ENCODE measurements at regions not wholly inside any gene's neighbourhood (a gene's known extent, or its start where the extent isn't known, plus 50 kb on each side); places are given as distances from the start of the nearest gene placed in this dataset.
"Not testable (repeated sequence)": the region's sequence is repeated elsewhere in the genome, so short reads cannot be mapped to it uniquely, and the experiment has no call there.

DNA sequence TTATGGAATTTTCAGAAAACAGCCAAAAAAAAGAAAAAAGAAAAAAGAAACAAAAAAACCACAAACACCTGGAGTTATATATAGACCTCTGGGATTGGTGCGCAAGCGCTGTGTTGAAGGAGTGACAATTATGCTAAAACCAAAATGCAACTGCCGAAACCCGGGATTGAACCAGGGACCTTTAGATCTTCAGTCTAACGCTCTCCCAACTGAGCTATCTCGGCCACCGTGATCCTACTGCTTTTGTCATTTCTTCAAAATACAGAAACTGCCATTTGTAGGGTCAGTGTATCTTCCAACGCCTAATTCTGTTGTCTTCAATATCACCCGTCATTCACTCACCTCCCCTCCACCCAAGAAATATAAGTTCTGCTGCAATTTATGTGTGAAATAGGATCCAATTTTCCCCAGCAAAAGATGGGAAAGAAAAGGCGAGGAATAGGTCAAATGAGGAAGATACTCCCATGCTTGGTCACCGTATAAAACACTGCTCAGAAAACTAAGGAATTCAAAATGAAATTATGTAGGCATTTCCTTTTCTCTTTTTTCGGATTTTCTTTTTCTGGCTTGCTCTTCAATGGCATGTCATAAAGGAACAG is 116.0 kb downstream of the TRIM27 start:
- DNase-seq = peak; percentile 75

DNA sequence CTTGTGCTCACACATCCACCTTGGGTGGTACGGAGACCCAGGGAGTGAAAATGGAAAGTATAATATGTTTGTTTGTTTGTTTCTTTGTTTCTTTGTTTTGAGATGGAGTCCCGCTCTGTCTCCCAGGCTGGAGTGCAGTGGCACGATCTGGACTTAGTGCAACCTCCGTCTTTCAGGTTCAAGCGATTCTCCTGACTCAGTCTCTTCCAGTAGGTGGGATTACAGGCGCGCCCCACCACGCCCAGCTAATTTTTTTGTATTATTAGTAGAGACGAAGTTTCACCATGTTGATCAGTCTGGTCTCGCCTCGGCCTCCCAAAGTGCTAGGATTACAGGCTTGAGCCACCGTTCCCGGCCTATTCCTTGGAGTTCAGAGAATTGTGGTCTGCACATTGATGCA is 115.4 kb downstream of the TRIM27 start:
- DNase-seq = no peak

DNA sequence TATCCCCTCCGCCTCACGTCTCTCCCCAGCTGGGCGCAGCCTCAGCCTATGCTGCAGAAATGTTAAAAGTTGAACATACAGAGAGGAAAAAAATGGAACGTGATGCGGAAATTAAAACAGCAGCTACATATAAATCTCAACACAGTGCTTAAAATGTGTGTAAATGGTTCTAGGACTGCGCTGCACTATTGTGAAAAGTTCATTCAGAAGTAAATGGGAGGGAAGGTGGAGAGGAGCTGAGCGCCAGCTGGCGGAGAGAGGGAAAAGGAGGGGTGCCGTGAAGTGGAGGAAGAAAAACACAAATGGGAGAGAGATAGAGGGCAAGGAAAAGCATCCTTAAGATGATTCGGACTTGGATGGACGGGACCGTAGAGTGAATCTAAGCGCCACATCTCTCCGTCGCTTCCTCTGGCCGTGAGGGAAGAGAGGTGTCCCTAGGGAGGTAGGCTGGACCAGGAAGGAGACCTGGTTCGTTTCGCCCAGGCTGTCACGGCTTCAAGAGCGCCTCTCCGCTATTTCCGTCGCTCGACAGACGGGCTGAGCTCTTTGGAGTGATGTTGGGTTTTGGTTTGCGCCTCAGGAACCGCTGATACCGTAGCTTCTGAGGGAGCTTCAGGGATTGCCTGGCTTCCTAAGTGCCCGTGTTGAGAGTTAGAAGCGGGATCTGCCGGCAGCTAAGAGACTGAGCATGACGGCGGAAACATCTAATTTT is 113.7 kb downstream of the TRIM27 start:
- DNase-seq = no peak

DNA sequence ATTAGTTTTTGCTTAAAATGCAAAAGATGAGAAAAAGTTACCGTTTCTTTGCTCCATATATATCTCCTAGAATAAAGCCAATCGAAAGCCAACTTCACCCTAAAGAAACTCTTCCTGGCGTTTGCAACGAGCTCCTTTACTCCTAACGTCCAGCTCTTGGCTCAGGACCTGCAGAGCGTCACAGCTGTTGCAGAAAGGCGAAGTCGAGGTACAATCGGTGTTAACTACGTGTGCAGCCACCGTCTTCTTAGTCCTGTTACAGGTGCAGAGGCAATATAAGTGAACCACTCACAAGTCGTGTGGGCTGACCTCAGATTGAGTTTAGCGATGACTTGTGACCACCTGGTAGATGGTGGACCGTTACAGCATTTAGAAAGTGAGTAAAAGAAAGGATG is 113.1 kb downstream of the TRIM27 start:
- DNase-seq = no peak

DNA sequence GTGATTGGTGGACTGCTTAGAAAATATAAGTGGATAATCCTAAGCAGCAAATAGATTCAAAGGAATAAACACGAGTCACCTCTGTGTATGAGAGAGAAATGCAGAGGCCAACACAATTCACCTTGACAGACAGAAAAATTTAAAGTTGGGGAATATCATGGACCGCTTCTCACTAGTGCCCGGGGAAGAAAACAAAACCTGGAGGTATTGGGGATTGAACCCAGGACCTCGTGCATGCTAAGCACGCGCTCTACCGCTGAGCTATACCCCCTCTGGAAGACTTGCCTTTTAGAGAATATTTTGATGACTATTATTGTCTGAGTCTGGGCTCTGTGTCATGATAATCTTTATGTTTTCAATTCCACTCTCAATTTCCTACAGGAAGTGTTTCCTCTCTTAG is 111.9 kb downstream of the TRIM27 start:
- DNase-seq = peak; percentile 53

DNA sequence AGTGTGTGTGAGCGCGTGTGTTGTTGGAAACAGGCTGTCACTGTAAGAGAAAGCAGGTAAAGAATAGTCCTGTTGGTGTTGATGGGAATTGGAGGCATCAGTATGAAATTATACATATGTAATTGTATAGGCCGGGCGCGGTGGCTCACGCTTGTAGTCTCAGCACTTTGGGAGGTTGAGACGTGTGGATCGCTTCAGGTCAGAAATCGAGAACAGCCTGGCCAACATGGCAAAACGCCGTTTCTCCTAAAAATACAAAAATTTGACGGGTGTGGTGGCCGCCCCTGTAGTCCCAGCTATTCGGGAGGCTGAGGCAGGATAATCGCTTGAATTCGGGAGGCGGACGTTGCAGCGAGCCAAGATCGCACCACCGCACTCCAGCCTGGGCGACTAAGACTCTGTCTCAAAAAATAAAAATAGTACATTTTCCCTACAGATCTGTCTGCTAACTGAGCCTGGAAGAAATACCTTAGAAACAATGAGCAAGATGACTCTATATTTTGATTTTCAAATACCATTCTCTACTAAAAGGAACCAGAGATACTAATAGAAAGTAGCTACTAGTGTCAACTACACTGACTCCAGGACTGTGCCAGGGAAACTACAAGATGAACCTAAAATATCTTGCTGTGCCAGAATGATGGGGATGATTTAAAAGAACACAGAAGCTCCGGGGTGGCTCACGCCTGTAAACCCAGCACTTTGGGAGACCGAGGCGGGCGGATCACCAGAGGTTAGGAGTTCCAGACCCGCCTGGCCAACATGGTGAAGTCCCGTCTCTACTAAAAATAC is 110.8 kb downstream of the TRIM27 start:
- DNase-seq = no peak

DNA sequence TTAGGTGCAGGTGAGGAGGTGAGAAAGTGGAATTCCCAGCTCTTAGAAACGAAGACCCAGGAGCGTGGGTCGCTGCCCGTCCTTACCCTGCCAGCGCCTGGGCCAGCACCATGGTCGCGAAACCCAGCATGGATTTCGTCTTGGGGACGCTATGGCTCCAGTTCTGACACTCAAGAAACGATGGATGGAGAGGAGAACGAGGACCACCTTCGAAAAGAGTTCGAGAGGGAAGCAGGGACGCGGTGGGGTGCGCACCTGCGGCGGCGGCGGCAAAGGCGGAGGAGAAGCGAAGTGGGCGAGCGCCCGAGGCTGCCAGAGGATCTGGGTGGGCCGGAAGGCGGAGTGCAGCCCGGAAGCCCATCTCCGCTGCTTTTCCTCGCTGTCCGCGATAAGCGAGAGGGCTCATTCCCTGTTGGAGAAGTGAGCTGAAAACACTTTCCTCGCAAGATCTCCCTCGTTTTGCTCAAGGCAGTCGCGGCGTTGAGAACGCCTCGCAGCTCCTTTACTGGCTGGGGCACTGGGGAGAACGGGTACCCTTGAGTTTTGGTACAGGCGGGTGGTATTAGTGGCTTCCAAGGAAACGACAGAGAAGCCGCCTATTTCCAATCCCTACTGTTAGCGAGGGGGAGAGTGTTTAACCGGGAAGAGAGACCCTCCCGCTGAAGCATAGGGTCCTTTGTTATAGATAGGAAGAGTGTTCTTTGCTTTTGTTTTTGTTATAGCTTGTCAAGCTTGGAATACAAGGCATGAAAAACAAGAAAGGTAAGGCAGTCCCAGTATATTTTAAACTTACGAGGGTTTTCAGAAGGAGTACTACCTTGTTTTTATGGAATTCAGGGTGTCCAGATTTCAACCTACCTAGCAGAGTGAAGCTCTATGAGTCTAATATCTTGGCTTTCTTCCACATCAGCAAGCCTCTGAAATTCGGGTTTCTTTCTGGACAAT is 109.5 kb downstream of the TRIM27 start:
- no peak for DNase-seq

DNA sequence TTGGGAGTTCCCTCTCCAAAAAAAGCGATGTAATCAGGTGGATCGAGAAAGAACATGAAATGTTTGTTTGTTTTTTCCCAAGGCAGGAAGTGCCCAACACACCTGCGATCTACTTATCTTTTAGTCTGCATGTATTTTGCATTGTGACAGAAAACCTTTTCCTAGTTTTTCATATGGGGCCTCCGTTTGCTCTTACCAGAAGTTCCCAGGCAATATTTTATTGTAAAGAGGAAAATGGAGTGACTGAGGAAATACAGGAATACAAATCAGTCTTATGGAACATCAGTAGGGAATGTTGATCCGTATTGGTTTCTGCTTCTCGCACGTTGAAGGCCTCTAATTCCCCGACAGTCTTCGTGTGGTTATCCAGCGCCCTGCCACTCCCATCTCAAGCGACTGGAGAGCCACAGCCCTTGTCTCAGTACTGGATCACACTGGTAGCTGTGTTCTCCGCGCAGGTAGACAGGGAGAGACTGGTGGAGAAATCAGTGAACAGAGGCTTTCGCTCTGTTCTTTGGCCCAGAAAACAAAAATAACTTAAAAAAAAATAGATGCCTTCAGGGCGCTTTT is 107.4 kb downstream of the TRIM27 start:
- no peak for DNase-seq

DNA sequence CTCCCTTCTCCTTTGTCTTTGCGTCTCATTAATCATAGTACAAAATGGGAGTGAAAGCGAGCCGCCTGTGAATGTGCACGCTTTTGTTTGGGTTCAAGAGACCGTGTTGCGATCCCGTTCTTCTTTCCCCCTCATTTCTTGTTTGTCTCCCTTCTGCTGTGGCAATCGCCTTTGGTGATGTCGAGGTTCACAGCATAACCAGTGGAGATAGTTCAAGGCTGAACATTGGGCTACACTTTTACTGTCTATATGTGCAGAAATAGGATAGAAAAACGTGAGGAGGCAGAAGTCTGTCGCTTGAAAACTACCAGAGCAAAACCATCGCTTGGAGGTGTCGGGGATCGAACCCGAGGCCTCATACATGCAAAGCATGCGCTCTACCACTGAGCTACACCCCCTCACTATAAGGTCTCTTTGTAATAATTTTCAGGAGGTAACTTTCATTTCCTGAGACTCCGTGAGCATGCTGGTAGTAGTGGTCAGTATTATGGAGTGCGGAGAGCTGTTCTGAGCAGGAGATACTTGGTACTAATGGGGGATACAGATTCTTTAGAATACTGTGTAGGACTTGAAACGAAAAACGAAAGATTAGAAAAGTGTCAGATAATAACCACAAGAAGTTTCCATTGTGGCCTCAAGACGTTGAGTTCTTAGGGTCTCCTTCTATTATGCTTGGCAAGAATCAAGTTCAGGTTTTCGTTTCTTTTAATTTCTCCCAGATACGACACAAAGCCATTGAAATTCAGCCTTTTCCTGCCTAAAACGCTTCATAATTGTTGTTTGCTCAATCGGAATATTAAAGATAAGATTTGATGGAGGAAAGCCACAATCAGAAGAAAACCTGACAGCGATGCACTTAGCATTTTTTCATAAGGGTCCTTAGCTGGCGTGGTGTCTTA is 106.6 kb downstream of the TRIM27 start:
- peak; percentile 82 for DNase-seq

DNA sequence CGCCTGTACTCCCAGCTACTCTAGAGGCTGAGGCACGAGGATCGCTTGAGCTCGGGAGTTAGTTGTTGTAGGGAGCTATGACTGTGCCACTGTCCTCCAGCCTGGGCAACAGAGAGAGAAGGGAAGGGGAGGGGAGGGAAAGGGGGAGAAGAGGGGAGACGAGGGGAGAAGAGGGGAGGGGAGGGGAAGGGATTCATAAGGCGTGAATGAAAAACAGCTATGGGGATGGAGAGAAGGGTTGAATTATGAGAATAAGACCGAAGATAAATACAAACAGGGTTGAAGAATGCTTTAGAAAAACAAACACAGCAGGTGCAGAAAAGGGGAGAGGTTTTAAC is 106.0 kb downstream of the TRIM27 start:
- DNase-seq = no peak

DNA sequence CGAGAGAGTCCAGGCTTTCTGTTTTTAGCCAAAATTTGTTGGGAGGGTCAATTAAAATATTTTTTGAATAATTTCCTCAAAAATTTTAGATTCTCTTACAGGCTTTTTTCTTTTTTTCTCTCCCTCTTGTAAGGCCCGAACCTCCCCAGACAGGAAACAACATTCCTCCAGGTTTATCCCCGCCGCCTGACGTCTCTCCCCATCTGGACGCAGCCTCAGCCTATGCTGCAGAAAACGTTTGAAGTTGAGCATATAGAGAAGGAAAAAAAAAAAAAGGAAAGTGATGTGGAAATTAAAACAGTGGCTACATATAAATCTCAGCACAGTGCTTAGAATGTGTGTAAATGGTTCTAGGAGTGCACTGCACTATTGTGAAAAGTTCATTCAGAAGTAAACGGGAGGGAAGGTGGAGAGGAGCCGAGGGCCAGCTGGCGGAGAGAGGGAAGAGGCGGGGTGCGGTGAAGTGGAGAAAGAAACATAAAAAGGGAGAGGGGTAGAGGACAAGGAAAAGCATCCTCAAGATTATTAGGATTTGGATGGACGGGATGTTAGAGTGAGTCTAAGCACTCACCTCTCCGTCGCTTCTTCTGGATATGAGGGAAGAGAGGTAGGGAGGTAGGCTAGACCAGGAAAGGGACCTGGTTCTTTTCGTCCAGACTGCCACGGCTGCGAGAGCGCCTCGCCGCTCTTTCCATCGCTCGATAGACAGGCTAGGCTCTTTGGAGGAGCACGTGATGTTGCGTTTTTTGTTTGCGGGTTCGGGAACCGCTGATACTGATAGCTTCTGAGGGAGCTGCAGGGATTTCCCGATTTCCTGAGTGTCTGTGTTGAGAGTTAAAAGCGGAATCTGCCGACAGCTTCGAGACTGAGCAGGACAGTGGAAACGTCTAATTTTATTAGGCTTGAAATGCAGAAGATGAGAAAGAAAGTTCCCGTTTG is 98.7 kb downstream of the TRIM27 start:
- DNase-seq = no peak

DNA sequence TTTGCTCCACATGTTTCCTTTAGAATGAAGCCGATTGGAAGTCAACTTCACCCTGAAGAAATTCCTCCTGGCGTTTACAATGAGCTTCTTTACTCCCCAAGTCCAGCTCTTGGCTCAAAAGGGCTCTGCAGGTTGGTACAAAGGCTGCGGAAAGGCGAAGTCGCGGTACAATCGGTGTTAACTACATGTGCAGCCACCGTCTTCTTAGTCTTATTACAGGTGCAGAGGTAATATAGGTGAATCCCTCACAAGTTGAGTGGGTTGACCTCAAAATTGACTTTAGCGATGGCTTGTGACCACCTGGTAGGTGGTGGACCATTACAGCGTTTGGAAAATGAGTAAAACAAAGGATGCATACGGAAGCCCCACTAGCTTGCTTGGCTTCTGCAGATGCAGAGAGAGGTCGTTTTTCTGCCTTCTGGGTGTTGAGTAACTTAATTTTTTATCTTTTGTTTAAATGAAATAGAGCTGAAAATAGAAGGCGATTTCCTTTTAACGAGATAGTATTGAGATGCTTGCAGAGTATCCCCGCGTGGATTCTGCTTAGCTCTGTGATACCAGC is 98.0 kb downstream of the TRIM27 start:
- DNase-seq = no peak

DNA sequence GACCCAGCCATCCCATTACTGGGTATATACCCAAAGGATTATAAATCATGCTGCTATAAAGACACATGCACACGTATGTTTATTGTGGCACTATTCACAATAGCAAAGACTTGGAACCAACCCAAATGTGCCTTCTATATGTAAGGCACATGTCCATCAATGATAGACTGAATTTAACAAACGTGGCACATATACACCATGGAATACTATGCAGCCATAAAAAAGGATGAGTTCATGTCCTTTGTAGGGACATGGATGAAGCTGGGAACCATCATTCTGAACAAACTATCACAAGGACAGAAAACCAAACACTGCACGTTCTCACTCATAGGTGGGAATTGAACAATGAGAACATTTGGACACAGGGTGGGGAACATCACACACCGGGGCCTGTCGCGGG is 92.1 kb downstream of the TRIM27 start:
- DNase-seq = not testable (repeated sequence)

DNA sequence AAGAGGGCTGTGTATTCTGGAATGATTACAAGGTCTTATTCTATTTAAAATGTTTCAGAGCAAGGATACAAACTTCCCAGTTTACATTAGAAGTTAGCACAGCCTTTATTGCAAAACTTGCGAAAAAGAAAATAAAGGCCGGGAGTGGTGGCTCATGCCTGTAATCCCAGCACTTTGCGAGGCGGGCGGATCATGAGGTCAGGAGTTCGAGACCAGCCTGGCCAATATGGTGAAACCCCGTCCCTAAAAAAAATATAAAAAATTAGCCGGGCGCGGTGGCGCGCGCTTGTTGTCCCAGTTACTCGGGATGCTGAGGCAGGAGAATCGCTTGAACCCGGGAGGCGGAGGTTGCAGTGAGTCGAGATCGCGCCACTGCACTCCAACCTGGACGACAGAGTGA is 87.1 kb downstream of the TRIM27 start:
- not testable (repeated sequence) for DNase-seq

DNA sequence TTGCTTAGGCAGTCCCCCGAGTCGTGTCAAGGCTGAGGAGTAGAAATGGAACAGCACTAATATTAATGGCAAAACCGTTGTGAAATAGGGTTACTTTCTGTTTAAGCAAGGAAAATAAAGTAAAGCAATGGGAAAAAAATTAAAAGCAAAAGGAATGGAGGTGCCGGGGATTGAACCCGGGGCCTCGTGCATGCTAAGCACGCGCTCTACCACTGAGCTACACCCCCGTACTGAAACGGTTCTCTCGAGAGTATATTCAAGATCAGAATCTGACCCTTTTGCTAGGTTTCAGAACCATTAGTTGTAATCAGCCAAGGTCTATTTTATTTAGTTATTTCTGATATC is 85.5 kb downstream of the TRIM27 start:
- DNase-seq = peak; percentile 74

DNA sequence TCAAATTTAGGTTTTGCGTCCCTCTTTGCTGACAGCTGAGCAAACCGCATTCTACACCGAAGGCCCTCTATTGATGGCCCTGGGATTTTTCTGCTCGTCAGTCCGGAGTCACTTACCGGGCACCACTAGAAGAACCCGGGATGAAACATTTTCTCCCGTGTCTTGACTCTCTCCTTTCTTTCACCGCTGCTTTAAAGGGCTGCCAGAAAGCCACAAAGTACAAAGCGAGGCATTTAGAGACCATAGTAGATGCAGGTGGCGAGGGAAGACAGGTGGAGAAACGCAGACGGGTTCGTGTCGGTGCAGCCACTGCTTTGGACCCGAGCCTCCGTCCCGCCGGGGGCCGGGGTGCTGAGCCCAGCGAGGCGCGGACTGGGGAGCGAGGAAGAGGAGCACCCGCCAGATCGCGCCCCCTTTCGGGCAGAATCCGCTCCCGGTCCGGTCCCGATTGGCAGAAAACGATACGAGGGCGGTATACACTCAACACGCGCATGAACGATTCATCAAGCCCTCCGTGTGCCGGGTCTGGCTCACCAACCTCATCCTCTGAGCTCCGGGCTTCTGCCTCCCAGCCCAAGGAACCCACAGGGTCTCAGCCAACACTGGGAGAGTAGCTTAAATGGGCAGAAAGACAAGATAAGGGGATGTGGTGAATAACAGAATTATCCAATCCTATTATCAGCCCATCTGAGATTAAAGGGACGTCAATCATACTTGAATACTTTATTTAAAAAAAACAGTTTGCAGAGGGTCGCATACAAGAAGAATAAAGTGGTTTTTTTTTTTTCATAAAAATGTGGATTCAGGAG is 84.9 kb downstream of the TRIM27 start:
- peak; percentile 87 for DNase-seq

DNA sequence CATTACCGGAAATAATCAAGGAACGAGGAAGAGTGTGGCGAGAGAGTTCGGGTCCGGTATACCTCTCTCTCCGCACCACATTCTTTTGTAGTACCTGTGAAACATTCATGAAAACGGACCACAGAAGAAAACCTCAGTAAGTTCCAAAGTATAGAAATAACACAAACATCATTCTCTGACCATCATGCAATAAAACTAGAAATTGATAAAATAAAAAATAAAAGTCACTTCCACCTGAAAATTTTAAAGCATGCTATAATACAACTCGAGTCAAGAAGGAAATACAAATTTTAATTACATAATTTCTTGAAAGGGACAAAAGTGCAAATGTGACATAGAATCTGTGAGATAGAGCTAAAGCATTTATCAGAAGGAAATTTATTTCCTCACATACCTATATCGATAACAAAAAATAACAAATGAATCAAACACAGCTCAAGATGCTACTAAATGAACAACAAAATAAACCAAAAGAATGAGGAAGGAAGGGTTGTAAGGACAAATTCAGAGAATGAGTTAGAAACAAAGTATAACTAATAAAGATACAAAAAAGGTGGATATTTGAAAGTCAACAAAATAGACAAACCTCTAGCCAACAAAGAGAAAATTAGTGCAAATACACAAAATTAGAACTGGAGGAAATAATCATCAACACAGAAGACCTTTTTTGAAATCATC is 84.2 kb downstream of the TRIM27 start:
- DNase-seq = no peak

DNA sequence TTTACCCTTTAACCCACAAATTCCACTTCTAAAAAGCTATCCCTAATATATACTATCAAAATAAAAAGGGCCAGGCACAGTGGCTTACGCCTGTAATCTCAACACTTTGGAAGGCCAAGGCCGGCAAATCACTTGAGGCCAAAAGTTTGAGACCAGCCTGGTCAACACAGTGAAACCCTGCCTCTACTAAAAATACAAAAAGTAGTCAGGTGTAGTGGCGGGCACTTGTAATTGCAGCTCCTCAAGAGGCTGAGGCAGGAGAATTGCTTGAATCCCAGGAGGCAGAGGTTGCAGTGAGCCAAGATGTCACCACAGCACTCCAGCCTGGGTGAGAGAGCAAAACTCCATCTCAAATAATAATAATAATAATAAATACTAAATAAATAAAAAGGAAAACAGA is 82.5 kb downstream of the TRIM27 start:
- DNase-seq = no peak
